Cardiac muscle cell (in vitro differentiated cells and primary cell): ENCODE measurements at regions not wholly inside any gene's neighbourhood (a gene's known extent, or its start where the extent isn't known, plus 50 kb on each side); places are given as distances from the start of the nearest gene placed in this dataset.

Experiments used
- DNase-seq, 2 donors: peaks; one replicate each; pipeline versions ENCODE4 v3.0.0 to v3.0.0-alpha.2; 2010 to 2017; ENCODE audit warnings: low read depth in 1 of 2, low spot score in 1 of 2
- H3K27ac ChIP-seq: fragments of 200-600 bp; sonication (generic); 2 replicates; pipeline ENCODE4 v1.5.1; 2016
- H3K27me3 ChIP-seq: fragments of 200-600 bp; sonication (generic); 2 replicates; pipeline ENCODE4 v1.6.0; 2016; ENCODE audit warnings: control low read depth
- H3K36me3 ChIP-seq: fragments of 200-600 bp; sonication (generic); 2 replicates; pipeline ENCODE4 v1.5.1; 2016; ENCODE audit warnings: control low read depth
- H3K4me1 ChIP-seq: fragments of 200-600 bp; sonication (generic); 2 replicates; pipeline ENCODE4 v1.8.1; 2017; ENCODE audit warnings: low read depth, mild to moderate bottlenecking, mixed run types
- H3K4me3 ChIP-seq: fragments of 200-600 bp; sonication (generic); 2 replicates; pipeline ENCODE4 v1.5.1; 2016; ENCODE audit warnings: mild to moderate bottlenecking
- H3K9me3 ChIP-seq: fragments of 200-600 bp; sonication (generic); 2 replicates; pipeline ENCODE4 v1.5.1; 2017; ENCODE audit warnings: low read depth, mild to moderate bottlenecking, control low read depth
- TF ChIP-seq, protein P1 (sequence below): IDR thresholded peaks from 2 replicates; pipeline ENCODE4 v1.5.1; 2012; ENCODE audit warnings: low read depth, mild to moderate bottlenecking, low read length

GRCh38 chr2:236342951-236343350 lies 78.7 kb upstream of the ASB18 start:
- Histone ChIP-seq H3K9me3 (no peaks in the 10 kb centered on the region), H3K4me1 (no peaks in the 10 kb centered on the region), H3K27me3 (no peaks in the 10 kb centered on the region), H3K27ac (no peak overlapping the region), H3K36me3 (no peaks in the 10 kb centered on the region), H3K4me3 (no peak overlapping the region)
- TF ChIP-seq, protein P1, sequence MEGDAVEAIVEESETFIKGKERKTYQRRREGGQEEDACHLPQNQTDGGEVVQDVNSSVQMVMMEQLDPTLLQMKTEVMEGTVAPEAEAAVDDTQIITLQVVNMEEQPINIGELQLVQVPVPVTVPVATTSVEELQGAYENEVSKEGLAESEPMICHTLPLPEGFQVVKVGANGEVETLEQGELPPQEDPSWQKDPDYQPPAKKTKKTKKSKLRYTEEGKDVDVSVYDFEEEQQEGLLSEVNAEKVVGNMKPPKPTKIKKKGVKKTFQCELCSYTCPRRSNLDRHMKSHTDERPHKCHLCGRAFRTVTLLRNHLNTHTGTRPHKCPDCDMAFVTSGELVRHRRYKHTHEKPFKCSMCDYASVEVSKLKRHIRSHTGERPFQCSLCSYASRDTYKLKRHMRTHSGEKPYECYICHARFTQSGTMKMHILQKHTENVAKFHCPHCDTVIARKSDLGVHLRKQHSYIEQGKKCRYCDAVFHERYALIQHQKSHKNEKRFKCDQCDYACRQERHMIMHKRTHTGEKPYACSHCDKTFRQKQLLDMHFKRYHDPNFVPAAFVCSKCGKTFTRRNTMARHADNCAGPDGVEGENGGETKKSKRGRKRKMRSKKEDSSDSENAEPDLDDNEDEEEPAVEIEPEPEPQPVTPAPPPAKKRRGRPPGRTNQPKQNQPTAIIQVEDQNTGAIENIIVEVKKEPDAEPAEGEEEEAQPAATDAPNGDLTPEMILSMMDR = no peak
- DNase-seq = no peak

GRCh38 chr2:236343400-236344161 lies 79.4 kb upstream of the ASB18 start:
- H3K4me1 ChIP-seq = no peaks in the 10 kb centered on the region
- no peaks in the 10 kb centered on the region for H3K9me3 ChIP-seq
- peak; percentile 75 to 85 for DNase-seq
- no peak overlapping the region for H3K4me3 ChIP-seq
- TF ChIP-seq, protein P1 = peak; percentile 86
- no peaks in the 10 kb centered on the region for H3K36me3 ChIP-seq
- no peak overlapping the region for H3K27ac ChIP-seq
- no peaks in the 10 kb centered on the region for H3K27me3 ChIP-seq

GRCh38 chr2:236344446-236344845 lies 80.2 kb upstream of the ASB18 start:
- Histone ChIP-seq H3K27me3 (no peaks in the 10 kb centered on the region), H3K9me3 (no peaks in the 10 kb centered on the region), H3K4me3 (no peak overlapping the region), H3K4me1 (no peaks in the 10 kb centered on the region), H3K27ac (no peak overlapping the region), H3K36me3 (no peaks in the 10 kb centered on the region)
- TF ChIP-seq, protein P1 = no peak
- no peak for DNase-seq

GRCh38 chr2:236345081-236345714 lies 81.0 kb upstream of the ASB18 start:
- H3K36me3 ChIP-seq = no peaks in the 10 kb centered on the region
- H3K4me1 ChIP-seq = no peaks in the 10 kb centered on the region
- H3K4me3 ChIP-seq = no peak overlapping the region
- H3K27me3 ChIP-seq = no peaks in the 10 kb centered on the region
- no peaks in the 10 kb centered on the region for H3K9me3 ChIP-seq
- DNase-seq = no peak
- TF ChIP-seq, protein P1 = no peak
- no peak overlapping the region for H3K27ac ChIP-seq

DNA sequence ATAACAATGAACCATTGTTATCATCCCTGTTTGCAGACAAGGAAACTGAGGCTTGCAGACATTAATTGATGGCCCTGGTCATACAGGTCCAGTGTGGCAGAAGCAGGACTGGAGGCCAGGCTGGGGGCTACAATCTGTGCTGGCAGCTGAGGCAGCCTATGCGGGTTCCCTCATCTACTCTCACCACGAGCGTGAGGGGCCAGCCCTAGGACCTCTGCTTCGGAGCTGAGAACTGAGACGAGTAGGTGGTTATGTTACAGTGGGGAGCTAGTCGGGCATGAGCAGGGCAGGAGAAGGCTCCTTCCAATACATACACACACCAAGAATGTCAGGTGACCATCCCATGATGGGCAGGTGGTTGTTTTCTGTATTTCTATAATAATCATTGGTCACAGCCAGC lies 82.2 kb upstream of the ASB18 start:
- Histone ChIP-seq H3K36me3 (no peaks in the 10 kb centered on the region), H3K4me1 (no peaks in the 10 kb centered on the region), H3K27me3 (no peaks in the 10 kb centered on the region), H3K27ac (no peak overlapping the region), H3K9me3 (no peaks in the 10 kb centered on the region), H3K4me3 (no peak overlapping the region)
- no peak for DNase-seq
- TF ChIP-seq, protein P1 = no peak
